ENCODE measurements at regions not wholly inside any gene's neighbourhood (a gene's known extent, or its start where the extent isn't known, plus 50 kb on each side); places are given as distances from the start of the nearest gene placed in this dataset.

- Histone ChIP-seq H3K4me1 (no peaks in the 10 kb centered on the region), H3K9me3 (peaks cover 8% of the 10 kb centered on the region), H3K36me3 (no peaks in the 10 kb centered on the region), H3K4me3 (no peak overlapping the region), H3K27ac (no peak overlapping the region), H3K27me3 (no peaks in the 10 kb centered on the region)
- DNase-seq (ENCODE audit: extremely low spot score in 2 of 2) = no peak
- TF ChIP-seq CTCF (IDR thresholded peaks at IDR 0.05) (no peak), POLR2A (IDR thresholded peaks at IDR 0.05) (no peak), POLR2AphosphoS5 (IDR thresholded peaks at IDR 0.05; ENCODE audit: insufficient read depth in 1 of 2, low read depth in 1 of 2) (no peak)
- intact Hi-C loops (cut with DNase I) = no loop called here
Measured at GRCh38 chr6:99181174-99181573, 168.3 kb downstream of the FAXC start.

GRCh38 chr6:99178168-99178567, 171.3 kb downstream of the FAXC start:
- peaks cover 8% of the 10 kb centered on the region for H3K9me3 ChIP-seq
- H3K27ac ChIP-seq = no peak overlapping the region
- H3K36me3 ChIP-seq = no peaks in the 10 kb centered on the region
- TF ChIP-seq CTCF (IDR thresholded peaks at IDR 0.05) = no peak
- TF ChIP-seq POLR2AphosphoS5 (IDR thresholded peaks at IDR 0.05; ENCODE audit: insufficient read depth in 1 of 2, low read depth in 1 of 2) = no peak
- no peak for TF ChIP-seq POLR2A (IDR thresholded peaks at IDR 0.05)
- no peak for DNase-seq (ENCODE audit: extremely low spot score in 2 of 2)
- H3K4me3 ChIP-seq = no peak overlapping the region
- intact Hi-C loops (cut with DNase I) = no loop called here
- H3K27me3 ChIP-seq = no peaks in the 10 kb centered on the region
- no peaks in the 10 kb centered on the region for H3K4me1 ChIP-seq

- no peak for TF ChIP-seq POLR2AphosphoS5 (IDR thresholded peaks at IDR 0.05; ENCODE audit: insufficient read depth in 1 of 2, low read depth in 1 of 2)
- TF ChIP-seq CTCF (IDR thresholded peaks at IDR 0.05) = no peak
- TF ChIP-seq POLR2A (IDR thresholded peaks at IDR 0.05) = no peak
- Histone ChIP-seq H3K27ac (no peak overlapping the region), H3K36me3 (no peaks in the 10 kb centered on the region), H3K4me3 (no peak overlapping the region), H3K27me3 (no peaks in the 10 kb centered on the region), H3K9me3 (peaks cover 8% of the 10 kb centered on the region), H3K4me1 (no peaks in the 10 kb centered on the region)
- DNase-seq (ENCODE audit: extremely low spot score in 2 of 2) = no peak
- intact Hi-C loops (cut with DNase I) = no loop called here
Measured at GRCh38 chr6:99177736-99178135, 171.7 kb downstream of the FAXC start.

GRCh38 chr6:99165838-99166237, 183.6 kb downstream of the FAXC start:
- H3K27me3 ChIP-seq = no peaks in the 10 kb centered on the region
- no peak for TF ChIP-seq POLR2A (IDR thresholded peaks at IDR 0.05)
- no peak for TF ChIP-seq CTCF (IDR thresholded peaks at IDR 0.05)
- no peak for TF ChIP-seq POLR2AphosphoS5 (IDR thresholded peaks at IDR 0.05; ENCODE audit: insufficient read depth in 1 of 2, low read depth in 1 of 2)
- no peaks in the 10 kb centered on the region for H3K4me1 ChIP-seq
- intact Hi-C loops (cut with DNase I) = no loop called here
- no peaks in the 10 kb centered on the region for H3K36me3 ChIP-seq
- H3K9me3 ChIP-seq = no peaks in the 10 kb centered on the region
- H3K4me3 ChIP-seq = no peak overlapping the region
- no peak overlapping the region for H3K27ac ChIP-seq
- no peak for DNase-seq (ENCODE audit: extremely low spot score in 2 of 2)

- DNase-seq (ENCODE audit: extremely low spot score in 2 of 2) = no peak
- H3K4me3 ChIP-seq = no peak overlapping the region
- H3K27me3 ChIP-seq = no peaks in the 10 kb centered on the region
- H3K4me1 ChIP-seq = no peaks in the 10 kb centered on the region
- no peak overlapping the region for H3K27ac ChIP-seq
- H3K36me3 ChIP-seq = no peaks in the 10 kb centered on the region
- no peak for TF ChIP-seq POLR2AphosphoS5 (IDR thresholded peaks at IDR 0.05; ENCODE audit: insufficient read depth in 1 of 2, low read depth in 1 of 2)
- no peak for TF ChIP-seq CTCF (IDR thresholded peaks at IDR 0.05)
- no peak for TF ChIP-seq POLR2A (IDR thresholded peaks at IDR 0.05)
- intact Hi-C loops (cut with DNase I) = no loop called here
- no peaks in the 10 kb centered on the region for H3K9me3 ChIP-seq
Measured at GRCh38 chr6:99152347-99152643, 197.2 kb downstream of the FAXC start.
